ENCODE measurements at regions not wholly inside any gene's neighbourhood (a gene's known extent, or its start where the extent isn't known, plus 50 kb on each side); places are given as distances from the start of the nearest gene placed in this dataset.
"Not testable (repeated sequence)": the region's sequence is repeated elsewhere in the genome, so short reads cannot be mapped to it uniquely, and the experiment has no call there.

DNA sequence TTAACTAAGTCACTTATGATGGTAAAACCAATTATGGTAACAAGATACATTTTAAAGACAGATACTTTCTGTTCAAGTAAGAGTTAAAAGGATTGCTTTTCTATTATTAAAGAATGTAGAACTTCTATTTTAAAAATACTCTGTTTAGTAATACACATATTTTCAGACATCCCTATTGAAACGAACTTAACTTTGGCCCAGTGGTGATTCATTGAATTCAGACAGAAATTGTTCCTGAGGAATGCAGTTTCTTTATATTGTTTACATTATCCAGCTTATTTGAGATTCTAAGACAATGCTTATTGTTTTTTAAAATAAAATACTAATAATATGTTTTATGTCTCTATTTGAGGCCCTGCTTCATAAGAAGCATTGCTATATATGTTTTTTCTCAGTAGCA is 816.4 kb downstream of the SEMA5A start:
- Histone ChIP-seq H3K36me3 (ENCODE audit: control insufficient read depth, insufficient read depth, low read length) (no peaks in the 10 kb centered on the region), H3K9ac (ENCODE audit: low read depth, low read length) (no peak overlapping the region), H3K4me1 (ENCODE audit: control insufficient read depth, insufficient read depth, low read length) (no peaks in the 10 kb centered on the region), H3K27ac (ENCODE audit: low read depth, low read length) (no peak overlapping the region), H3K9me3 (ENCODE audit: control insufficient read depth, insufficient read depth, low read length) (peaks cover 10% of the 10 kb centered on the region), H3K4me3 (ENCODE audit: low read depth, low read length) (no peak overlapping the region), H3K27me3 (ENCODE audit: control insufficient read depth, insufficient read depth, low read length) (no peaks in the 10 kb centered on the region)

DNA sequence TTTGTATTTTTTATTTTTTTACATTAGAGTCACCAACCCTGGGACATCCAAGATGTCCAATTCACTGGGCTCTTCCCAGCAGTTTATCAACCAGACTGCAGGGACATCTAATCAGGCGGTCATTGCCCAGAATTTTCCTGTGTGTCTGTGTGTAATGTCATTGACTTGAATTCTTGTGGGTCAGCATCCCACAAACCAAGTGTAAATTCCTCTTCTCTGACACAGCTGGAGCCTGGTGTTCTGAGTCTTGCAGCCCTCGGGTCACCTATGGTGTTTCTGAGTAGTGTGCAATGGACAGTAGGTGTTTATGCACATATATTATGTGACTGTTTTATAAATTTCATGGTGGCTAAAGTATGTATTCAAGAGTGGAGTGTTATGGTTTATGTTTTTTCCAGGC is 815.7 kb downstream of the SEMA5A start:
- Histone ChIP-seq H3K9me3 (ENCODE audit: control insufficient read depth, insufficient read depth, low read length) (peaks cover 10% of the 10 kb centered on the region), H3K4me1 (ENCODE audit: control insufficient read depth, insufficient read depth, low read length) (no peaks in the 10 kb centered on the region), H3K27me3 (ENCODE audit: control insufficient read depth, insufficient read depth, low read length) (no peaks in the 10 kb centered on the region), H3K27ac (ENCODE audit: low read depth, low read length) (no peak overlapping the region), H3K9ac (ENCODE audit: low read depth, low read length) (no peak overlapping the region), H3K4me3 (ENCODE audit: low read depth, low read length) (no peak overlapping the region), H3K36me3 (ENCODE audit: control insufficient read depth, insufficient read depth, low read length) (no peaks in the 10 kb centered on the region)

DNA sequence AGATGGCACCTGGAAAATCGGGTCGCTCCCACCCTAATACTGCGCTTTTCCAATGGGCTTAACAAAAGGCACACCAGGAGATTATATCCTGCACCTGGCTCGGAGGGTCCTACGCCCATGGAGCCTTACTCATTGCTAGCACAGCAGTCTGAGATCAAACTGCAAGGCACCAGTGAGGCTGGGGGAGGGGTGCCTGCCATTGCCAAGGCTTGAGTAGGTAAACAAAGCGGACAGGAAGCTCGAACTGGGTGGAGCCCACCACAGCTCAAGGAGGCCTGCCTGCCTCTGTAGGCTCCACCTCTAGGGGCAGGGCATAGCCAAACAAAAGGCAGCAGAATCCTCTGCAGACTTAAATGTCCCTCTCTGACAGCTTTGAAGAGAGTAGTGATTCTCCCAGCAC is 814.8 kb downstream of the SEMA5A start:
- H3K27me3 ChIP-seq (ENCODE audit: control insufficient read depth, insufficient read depth, low read length); H3K9me3 ChIP-seq (ENCODE audit: control insufficient read depth, insufficient read depth, low read length); H3K9ac ChIP-seq (ENCODE audit: low read depth, low read length); H3K27ac ChIP-seq (ENCODE audit: low read depth, low read length); H3K36me3 ChIP-seq (ENCODE audit: control insufficient read depth, insufficient read depth, low read length); H3K4me1 ChIP-seq (ENCODE audit: control insufficient read depth, insufficient read depth, low read length); H3K4me3 ChIP-seq (ENCODE audit: low read depth, low read length): not testable (repeated sequence)

DNA sequence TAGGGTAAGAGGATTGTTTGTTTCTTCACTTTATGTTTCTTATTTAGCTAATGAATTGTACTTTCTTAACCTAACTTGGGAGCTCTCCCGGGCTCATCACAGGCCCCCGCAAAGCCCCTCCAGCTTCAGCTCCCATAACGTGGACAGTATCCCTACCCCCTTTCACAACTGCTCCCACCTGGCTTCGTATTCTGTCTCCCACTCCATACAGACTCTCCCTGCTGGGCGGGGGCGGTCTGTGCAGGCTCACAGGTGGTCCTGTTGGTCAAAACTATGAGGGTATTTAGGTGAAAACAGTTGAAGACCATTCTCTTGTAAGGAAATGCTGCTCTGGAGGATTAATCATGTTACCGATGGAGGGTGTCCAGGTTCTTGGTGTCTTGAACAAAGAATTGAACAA is 805.3 kb downstream of the SEMA5A start:
- Histone ChIP-seq H3K27me3 (ENCODE audit: control insufficient read depth, insufficient read depth, low read length) (no peaks in the 10 kb centered on the region), H3K36me3 (ENCODE audit: control insufficient read depth, insufficient read depth, low read length) (no peaks in the 10 kb centered on the region), H3K27ac (ENCODE audit: low read depth, low read length) (no peak overlapping the region), H3K4me3 (ENCODE audit: low read depth, low read length) (no peak overlapping the region), H3K4me1 (ENCODE audit: control insufficient read depth, insufficient read depth, low read length) (no peaks in the 10 kb centered on the region), H3K9ac (ENCODE audit: low read depth, low read length) (no peak overlapping the region), H3K9me3 (ENCODE audit: control insufficient read depth, insufficient read depth, low read length) (no peaks in the 10 kb centered on the region; the same call in 1 of the 2 replicates)

DNA sequence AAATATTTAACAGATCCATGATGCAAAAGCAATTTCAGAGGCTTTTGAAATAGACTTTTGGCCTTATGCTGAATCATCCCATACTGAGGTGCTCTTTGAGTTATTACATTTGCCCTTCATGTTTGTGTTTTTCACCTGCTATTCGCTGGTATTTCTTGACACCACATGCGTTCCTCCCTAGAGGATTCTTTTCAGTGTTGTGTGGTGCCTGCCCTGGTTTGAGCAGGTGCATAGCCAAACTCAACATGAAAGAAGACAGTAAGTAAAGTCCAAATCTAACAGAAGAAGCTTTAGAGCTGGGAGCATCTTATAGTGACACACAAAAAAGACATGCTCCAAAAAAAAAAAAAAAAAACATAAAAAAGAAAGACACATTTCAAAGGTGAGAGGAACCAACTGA is 796.3 kb downstream of the SEMA5A start:
- no peak overlapping the region for H3K4me3 ChIP-seq (ENCODE audit: low read depth, low read length)
- no peaks in the 10 kb centered on the region for H3K9me3 ChIP-seq (ENCODE audit: control insufficient read depth, insufficient read depth, low read length)

DNA sequence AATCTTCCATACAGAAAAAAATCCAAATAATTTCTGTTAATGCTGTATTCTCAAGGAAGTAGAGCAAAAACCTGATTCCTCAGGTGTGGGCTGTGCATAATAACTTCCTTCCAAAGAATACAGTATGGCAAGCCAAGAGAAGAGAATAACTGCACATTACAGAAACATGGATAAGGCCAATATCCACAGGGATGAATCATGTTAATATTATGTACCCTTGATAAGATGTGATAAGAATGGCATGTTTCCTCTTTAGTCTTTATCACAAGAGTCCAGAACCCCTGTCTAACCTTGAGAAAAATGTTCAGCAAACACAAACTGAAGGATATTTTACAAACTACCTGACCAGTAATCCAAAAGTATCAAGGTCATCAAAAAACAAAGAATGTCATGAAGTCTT is 795.8 kb downstream of the SEMA5A start:
- H3K27ac ChIP-seq (ENCODE audit: low read depth, low read length): no peak overlapping the region
- no peaks in the 10 kb centered on the region for H3K9me3 ChIP-seq (ENCODE audit: control insufficient read depth, insufficient read depth, low read length)
- H3K4me3 ChIP-seq (ENCODE audit: low read depth, low read length): no peak overlapping the region
- no peaks in the 10 kb centered on the region for H3K36me3 ChIP-seq (ENCODE audit: control insufficient read depth, insufficient read depth, low read length)
- no peaks in the 10 kb centered on the region; the same call in 1 of the 2 replicates for H3K4me1 ChIP-seq (ENCODE audit: control insufficient read depth, insufficient read depth, low read length)
- no peak overlapping the region for H3K9ac ChIP-seq (ENCODE audit: low read depth, low read length)
- no peaks in the 10 kb centered on the region for H3K27me3 ChIP-seq (ENCODE audit: control insufficient read depth, insufficient read depth, low read length)

More for the DNA sequence above, 796.3 kb downstream of the SEMA5A start:
- Histone ChIP-seq H3K9ac (ENCODE audit: low read depth, low read length) (no peak overlapping the region), H3K27ac (ENCODE audit: low read depth, low read length) (no peak overlapping the region), H3K36me3 (ENCODE audit: control insufficient read depth, insufficient read depth, low read length) (no peaks in the 10 kb centered on the region), H3K27me3 (ENCODE audit: control insufficient read depth, insufficient read depth, low read length) (no peaks in the 10 kb centered on the region), H3K4me1 (ENCODE audit: control insufficient read depth, insufficient read depth, low read length) (no peaks in the 10 kb centered on the region; the same call in 1 of the 2 replicates)

DNA sequence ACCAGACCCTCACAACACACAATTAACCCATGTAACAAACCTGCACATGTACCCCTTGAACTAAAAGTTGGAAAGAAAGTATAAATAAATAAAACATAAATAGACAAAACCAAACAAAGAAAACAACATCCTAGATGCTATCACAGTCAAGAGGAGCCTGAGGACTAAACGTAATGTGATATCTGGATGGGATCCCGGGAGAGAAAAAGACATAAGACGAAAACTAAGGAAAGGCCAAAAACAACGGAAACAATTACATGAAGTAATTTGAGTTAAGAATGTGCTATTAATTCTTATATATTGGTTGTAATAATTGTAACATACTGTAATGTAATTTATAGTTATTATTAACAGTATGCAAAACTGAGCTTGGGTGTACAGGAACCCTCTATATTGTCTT is 793.9 kb downstream of the SEMA5A start:
- Histone ChIP-seq H3K9me3 (ENCODE audit: control insufficient read depth, insufficient read depth, low read length) (no peaks in the 10 kb centered on the region), H3K36me3 (ENCODE audit: control insufficient read depth, insufficient read depth, low read length) (no peaks in the 10 kb centered on the region), H3K4me3 (ENCODE audit: low read depth, low read length) (no peak overlapping the region), H3K27ac (ENCODE audit: low read depth, low read length) (no peak overlapping the region), H3K4me1 (ENCODE audit: control insufficient read depth, insufficient read depth, low read length) (no peaks in the 10 kb centered on the region; the same call in 1 of the 2 replicates), H3K9ac (ENCODE audit: low read depth, low read length) (no peak overlapping the region), H3K27me3 (ENCODE audit: control insufficient read depth, insufficient read depth, low read length) (no peaks in the 10 kb centered on the region)

DNA sequence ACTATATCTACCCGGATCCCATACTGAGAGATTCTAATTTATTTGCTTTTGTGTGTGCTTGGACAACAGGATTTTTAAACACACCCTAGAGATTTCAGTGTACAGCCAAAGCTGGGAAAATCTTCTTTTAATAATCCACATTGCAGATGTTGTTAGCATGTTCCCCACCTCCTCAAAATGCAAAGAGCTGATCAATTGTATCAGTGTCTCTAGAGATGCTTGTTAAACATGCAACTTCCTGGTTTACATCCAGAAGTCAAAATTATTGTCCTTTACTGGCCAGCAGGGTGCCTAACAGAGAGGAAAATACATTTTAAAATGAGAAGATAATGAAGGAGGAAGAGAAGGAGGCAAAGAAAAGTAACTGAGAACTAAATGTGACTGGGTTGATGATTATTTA is 793.3 kb downstream of the SEMA5A start:
- H3K27ac ChIP-seq (ENCODE audit: low read depth, low read length): no peak overlapping the region
- no peak overlapping the region for H3K4me3 ChIP-seq (ENCODE audit: low read depth, low read length)
- H3K27me3 ChIP-seq (ENCODE audit: control insufficient read depth, insufficient read depth, low read length): no peaks in the 10 kb centered on the region
- no peaks in the 10 kb centered on the region for H3K9me3 ChIP-seq (ENCODE audit: control insufficient read depth, insufficient read depth, low read length)
- no peaks in the 10 kb centered on the region; the same call in 1 of the 2 replicates for H3K4me1 ChIP-seq (ENCODE audit: control insufficient read depth, insufficient read depth, low read length)
- H3K9ac ChIP-seq (ENCODE audit: low read depth, low read length): no peak overlapping the region
- H3K36me3 ChIP-seq (ENCODE audit: control insufficient read depth, insufficient read depth, low read length): no peaks in the 10 kb centered on the region

DNA sequence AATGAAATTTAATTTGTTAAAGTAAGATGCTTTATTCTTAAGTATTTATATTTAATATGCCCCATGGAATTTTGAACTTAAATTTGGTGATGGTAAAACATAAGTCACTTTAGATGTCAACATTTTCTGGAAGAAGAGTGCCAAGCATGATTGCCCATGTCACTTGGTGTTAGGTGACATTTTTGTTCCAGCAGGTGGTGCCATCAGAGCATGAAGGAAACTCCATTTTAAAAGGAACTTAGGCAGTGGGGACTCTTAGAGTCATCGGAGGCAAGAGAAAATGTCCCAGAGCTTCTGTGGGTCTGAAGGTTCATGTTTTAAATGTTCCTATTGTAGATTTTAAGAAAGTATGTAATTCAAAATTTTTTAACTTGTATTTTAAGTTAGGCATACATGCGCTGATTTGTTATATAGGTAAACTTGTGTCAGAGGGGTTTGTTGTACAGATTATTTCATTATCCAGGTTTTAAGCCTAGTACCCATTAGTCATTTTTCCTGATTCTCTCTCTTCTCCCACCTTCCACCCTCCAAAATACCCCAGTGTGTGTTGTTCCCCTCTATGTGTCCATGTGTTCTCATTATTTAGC is 789.3 kb downstream of the SEMA5A start:
- Histone ChIP-seq H3K4me1 (ENCODE audit: control insufficient read depth, insufficient read depth, low read length) (no peaks in the 10 kb centered on the region; the same call in 1 of the 2 replicates), H3K36me3 (ENCODE audit: control insufficient read depth, insufficient read depth, low read length) (no peaks in the 10 kb centered on the region), H3K4me3 (ENCODE audit: low read depth, low read length) (no peak overlapping the region), H3K27me3 (ENCODE audit: control insufficient read depth, insufficient read depth, low read length) (no peaks in the 10 kb centered on the region), H3K27ac (ENCODE audit: low read depth, low read length) (no peak overlapping the region), H3K9me3 (ENCODE audit: control insufficient read depth, insufficient read depth, low read length) (peaks cover 16% of the 10 kb centered on the region), H3K9ac (ENCODE audit: low read depth, low read length) (no peak overlapping the region)

DNA sequence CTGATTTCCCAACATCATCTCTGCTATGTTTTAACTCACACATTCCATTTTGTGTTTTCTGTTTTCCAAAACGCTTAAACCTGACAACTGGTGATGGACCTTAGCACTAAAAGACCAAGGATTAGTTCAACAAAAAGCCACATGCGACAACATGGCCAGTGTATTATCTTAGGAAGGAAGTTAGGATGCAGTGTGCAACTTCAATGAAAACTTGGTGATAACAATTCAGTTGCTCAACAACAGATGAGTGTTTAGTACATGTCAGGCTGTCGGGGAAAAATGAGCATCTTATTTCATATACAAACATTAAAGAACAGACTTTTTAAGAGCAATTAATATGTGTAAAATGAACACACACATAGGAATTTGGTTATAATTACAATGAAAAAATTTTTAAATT is 780.0 kb downstream of the SEMA5A start:
- H3K27me3 ChIP-seq (ENCODE audit: control insufficient read depth, insufficient read depth, low read length): no peaks in the 10 kb centered on the region

DNA sequence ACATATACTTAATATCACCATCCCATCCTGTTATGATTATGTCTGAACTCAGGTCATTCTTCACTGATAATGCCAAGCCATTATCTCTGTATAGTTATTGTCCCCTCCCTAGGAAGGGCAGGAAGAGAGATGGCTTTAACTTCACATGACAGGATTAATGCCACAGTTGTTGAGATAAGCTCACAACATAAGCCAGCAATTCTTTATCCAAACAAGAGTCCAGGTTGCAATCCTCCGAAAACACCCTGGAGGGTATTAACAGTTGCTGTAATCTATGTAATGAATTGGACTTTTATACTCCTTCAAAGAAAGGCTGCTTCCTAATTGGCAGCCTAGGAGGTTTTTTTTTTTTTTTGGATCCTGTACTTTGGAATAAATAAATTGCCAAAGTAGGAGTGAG is 779.4 kb downstream of the SEMA5A start:
- no peaks in the 10 kb centered on the region for H3K36me3 ChIP-seq (ENCODE audit: control insufficient read depth, insufficient read depth, low read length)
- H3K27ac ChIP-seq (ENCODE audit: low read depth, low read length): no peak overlapping the region
- H3K4me3 ChIP-seq (ENCODE audit: low read depth, low read length): no peak overlapping the region
- no peaks in the 10 kb centered on the region for H3K4me1 ChIP-seq (ENCODE audit: control insufficient read depth, insufficient read depth, low read length)
- H3K9me3 ChIP-seq (ENCODE audit: control insufficient read depth, insufficient read depth, low read length): no peaks in the 10 kb centered on the region
- no peaks in the 10 kb centered on the region for H3K27me3 ChIP-seq (ENCODE audit: control insufficient read depth, insufficient read depth, low read length)
- no peak overlapping the region for H3K9ac ChIP-seq (ENCODE audit: low read depth, low read length)

More for the DNA sequence above, 780.0 kb downstream of the SEMA5A start:
- Histone ChIP-seq H3K4me3 (ENCODE audit: low read depth, low read length) (no peak overlapping the region), H3K27ac (ENCODE audit: low read depth, low read length) (no peak overlapping the region), H3K9ac (ENCODE audit: low read depth, low read length) (no peak overlapping the region), H3K9me3 (ENCODE audit: control insufficient read depth, insufficient read depth, low read length) (no peaks in the 10 kb centered on the region), H3K4me1 (ENCODE audit: control insufficient read depth, insufficient read depth, low read length) (no peaks in the 10 kb centered on the region), H3K36me3 (ENCODE audit: control insufficient read depth, insufficient read depth, low read length) (no peaks in the 10 kb centered on the region)

DNA sequence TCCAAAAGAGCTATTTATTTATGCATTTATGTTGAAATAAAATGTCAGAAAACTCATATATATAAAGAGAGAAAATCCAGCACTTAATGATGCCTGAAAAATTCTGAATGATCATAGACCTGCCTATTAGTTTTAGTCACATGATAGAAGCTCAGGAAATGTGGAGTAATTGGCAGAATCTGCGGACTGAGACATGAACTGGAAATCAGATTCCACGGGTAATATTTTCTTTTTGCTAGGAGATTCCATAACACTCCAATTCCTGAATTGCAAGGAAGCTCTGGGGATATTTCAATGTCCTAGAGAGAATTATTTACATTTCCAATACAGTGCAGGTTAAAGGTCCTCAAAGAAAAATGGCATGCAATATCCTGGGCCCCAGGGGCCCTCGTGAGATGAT is 778.8 kb downstream of the SEMA5A start:
- Histone ChIP-seq H3K9me3 (ENCODE audit: control insufficient read depth, insufficient read depth, low read length) (no peaks in the 10 kb centered on the region), H3K27ac (ENCODE audit: low read depth, low read length) (no peak overlapping the region), H3K4me1 (ENCODE audit: control insufficient read depth, insufficient read depth, low read length) (no peaks in the 10 kb centered on the region), H3K27me3 (ENCODE audit: control insufficient read depth, insufficient read depth, low read length) (no peaks in the 10 kb centered on the region), H3K4me3 (ENCODE audit: low read depth, low read length) (no peak overlapping the region), H3K9ac (ENCODE audit: low read depth, low read length) (no peak overlapping the region), H3K36me3 (ENCODE audit: control insufficient read depth, insufficient read depth, low read length) (no peaks in the 10 kb centered on the region)
